ENCODE measurements at regions not wholly inside any gene's neighbourhood (a gene's known extent, or its start where the extent isn't known, plus 50 kb on each side); places are given as distances from the start of the nearest gene placed in this dataset.

DNA sequence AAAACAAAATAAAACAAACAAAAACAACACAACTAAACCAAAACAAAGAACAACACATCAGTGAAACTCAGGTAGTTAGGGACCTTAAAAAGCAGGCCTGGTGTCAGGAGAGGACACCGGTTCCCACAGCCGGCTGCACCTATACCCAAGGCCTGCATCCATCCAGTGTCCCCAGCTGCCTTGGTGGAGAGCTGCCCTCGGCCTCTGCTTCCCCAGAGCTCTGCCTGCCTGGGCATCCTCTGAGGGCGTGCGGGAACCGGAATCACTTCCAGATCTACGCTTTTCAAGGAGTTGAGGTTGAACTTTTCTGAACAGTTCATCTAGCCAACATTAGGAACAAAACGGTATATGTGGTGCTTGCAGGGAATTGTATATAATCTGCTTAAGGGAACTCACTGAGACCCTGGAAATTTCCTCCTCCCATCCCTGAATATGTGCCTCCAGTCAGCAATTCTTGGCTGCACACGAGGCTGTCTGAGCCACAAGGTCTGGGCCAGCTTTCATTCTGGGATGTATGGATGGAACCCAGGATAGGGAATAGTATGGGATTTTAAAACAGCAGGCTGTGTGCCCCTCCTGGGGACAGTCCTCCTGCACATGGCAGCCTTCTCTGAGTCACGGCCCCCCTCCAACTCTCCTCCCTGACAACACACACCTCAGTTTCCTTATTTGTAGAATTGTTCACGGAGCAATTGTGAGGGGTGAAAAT is 319.0 kb upstream of the RTL1 start:
- Histone ChIP-seq H3K18ac (ENCODE audit: low read depth, low read length) (no peak overlapping the region), H2BK20ac (ENCODE audit: low read depth, low read length) (no peak overlapping the region), H4K8ac (ENCODE audit: low read depth in 2 of 2, low read length in 2 of 2) (no peak overlapping the region), H3K9ac (ENCODE audit: low read depth, low read length) (no peak overlapping the region), H3K56ac (ENCODE audit: extremely low read depth, insufficient read depth, low read length) (no peak overlapping the region), H4K91ac (ENCODE audit: insufficient read depth, low read depth, low read length) (no peak overlapping the region), H3K4me2 (ENCODE audit: low read depth, low read length) (no peak overlapping the region), H3K14ac (replicated peaks; ENCODE audit: low read depth, low read length) (no peak overlapping the region), H2AFZ (replicated peaks; ENCODE audit: low read length, poor library complexity) (no peak overlapping the region), H2BK15ac (ENCODE audit: low read depth, low read length) (no peak overlapping the region), H3K23ac (ENCODE audit: low read depth, low read length) (no peak overlapping the region), H3K9me3 (ENCODE audit: control insufficient read depth, insufficient read depth, low read length) (no peaks in the 10 kb centered on the region), H3K4me3 (ENCODE audit: insufficient read depth, low read depth, low read length) (no peak overlapping the region), H3K9me1 (ENCODE audit: insufficient read depth, low read length) (no peaks in the 10 kb centered on the region), H4K5ac (ENCODE audit: low read depth, low read length) (no peak overlapping the region), H2BK120ac (ENCODE audit: low read depth, low read length) (no peak overlapping the region), H3K27ac (ENCODE audit: insufficient read depth, low read length) (no peak overlapping the region), H3K36me3 (ENCODE audit: control insufficient read depth, insufficient read depth, low read length) (no peaks in the 10 kb centered on the region), H3K4me1 (ENCODE audit: control insufficient read depth, insufficient read depth, low read length) (no peaks in the 10 kb centered on the region), H2BK5ac (ENCODE audit: low read depth, low read length, poor library complexity, severe bottlenecking) (no peak overlapping the region), H3K4ac (ENCODE audit: low read depth, low read length) (no peak overlapping the region), H2AK9ac (replicated peaks; ENCODE audit: low read depth, low read length, poor library complexity) (no peak overlapping the region), H4K20me1 (ENCODE audit: insufficient read depth, low read length) (no peaks in the 10 kb centered on the region), H3K27me3 (ENCODE audit: control insufficient read depth, insufficient read depth, low read length) (peaks cover 22% of the 10 kb centered on the region), H2AK5ac (ENCODE audit: low read depth, low read length) (no peak overlapping the region), H3K79me1 (ENCODE audit: low read depth in 1 of 2, low read length in 2 of 2) (no peaks in the 10 kb centered on the region)
- TF ChIP-seq NFE2L2 (IDR thresholded peaks at IDR 0.05; ENCODE audit: low read depth, low read length): no peak
- no peak for TF ChIP-seq MAZ (IDR thresholded peaks at IDR 0.05; ENCODE audit: borderline replicate concordance, low read depth, low read length)
- TF ChIP-seq SMC3 (IDR thresholded peaks at IDR 0.05; ENCODE audit: low read depth, low read length): no peak
- TF ChIP-seq CHD1 (IDR thresholded peaks at IDR 0.05; ENCODE audit: low read depth, low read length): no peak
- no peak for TF ChIP-seq FOS (IDR thresholded peaks at IDR 0.05; ENCODE audit: low read depth, low read length)
- no peak for TF ChIP-seq RCOR1 (IDR thresholded peaks at IDR 0.05; ENCODE audit: insufficient replicate concordance, low read length)
- TF ChIP-seq BHLHE40 (IDR thresholded peaks at IDR 0.05; ENCODE audit: low read depth, low read length): no peak
- TF ChIP-seq, protein P1, sequence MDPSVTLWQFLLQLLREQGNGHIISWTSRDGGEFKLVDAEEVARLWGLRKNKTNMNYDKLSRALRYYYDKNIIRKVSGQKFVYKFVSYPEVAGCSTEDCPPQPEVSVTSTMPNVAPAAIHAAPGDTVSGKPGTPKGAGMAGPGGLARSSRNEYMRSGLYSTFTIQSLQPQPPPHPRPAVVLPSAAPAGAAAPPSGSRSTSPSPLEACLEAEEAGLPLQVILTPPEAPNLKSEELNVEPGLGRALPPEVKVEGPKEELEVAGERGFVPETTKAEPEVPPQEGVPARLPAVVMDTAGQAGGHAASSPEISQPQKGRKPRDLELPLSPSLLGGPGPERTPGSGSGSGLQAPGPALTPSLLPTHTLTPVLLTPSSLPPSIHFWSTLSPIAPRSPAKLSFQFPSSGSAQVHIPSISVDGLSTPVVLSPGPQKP (IDR thresholded peaks at IDR 0.05; ENCODE audit: borderline replicate concordance, low read depth, low read length): no peak
- TF ChIP-seq, protein P2, sequence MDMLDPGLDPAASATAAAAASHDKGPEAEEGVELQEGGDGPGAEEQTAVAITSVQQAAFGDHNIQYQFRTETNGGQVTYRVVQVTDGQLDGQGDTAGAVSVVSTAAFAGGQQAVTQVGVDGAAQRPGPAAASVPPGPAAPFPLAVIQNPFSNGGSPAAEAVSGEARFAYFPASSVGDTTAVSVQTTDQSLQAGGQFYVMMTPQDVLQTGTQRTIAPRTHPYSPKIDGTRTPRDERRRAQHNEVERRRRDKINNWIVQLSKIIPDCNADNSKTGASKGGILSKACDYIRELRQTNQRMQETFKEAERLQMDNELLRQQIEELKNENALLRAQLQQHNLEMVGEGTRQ (IDR thresholded peaks at IDR 0.05; ENCODE audit: low read depth, low read length): no peak
- TF ChIP-seq RAD21 (IDR thresholded peaks at IDR 0.05; ENCODE audit: low read length): no peak
- TF ChIP-seq MAFK (IDR thresholded peaks at IDR 0.05; ENCODE audit: low read depth, low read length): no peak
- ATAC-seq (ENCODE audit: low read depth) (no peak), DNase-seq (no peak)
- no TSS peak for BruUV-seq (replicated peaks)
- CTCF ChIA-PET: no interaction called here
- in situ Hi-C loops (cut with MboI; ENCODE audit: low sequenced_read_pairs) (no loop called here), dilution Hi-C loops (cut with HindIII; ENCODE audit: low sequenced_read_pairs, unreplicated experiment) (no loop called here), intact Hi-C loops (cut with micrococcal nuclease) (no loop called here)
- POLR2A ChIA-PET (ENCODE audit: unreplicated experiment): no interaction called here
- WGBS, 2 experiments (ENCODE audit: extremely low coverage in 2 of 2, insufficient read length in 1 of 2): 75% methylated on average over 3 of the region's 11 CpGs; no CpG with 5 or more reads in 1 of the 2 experiments
